HEK293 (cell line): ENCODE measurements at regions not wholly inside any gene's neighbourhood (a gene's known extent, or its start where the extent isn't known, plus 50 kb on each side); places are given as distances from the start of the nearest gene placed in this dataset.

Experiments
- CTCF ChIA-PET: fragments of 350-600 bp; formaldehyde crosslinking; extraction: SDS; loops from one replicate; lab custom pipeline; 2021; ENCODE audit warnings: antibody characterized with exemption; lab: Yijun Ruan, JAX
- POLR2A ChIA-PET: fragments of 300-600 bp; formaldehyde crosslinking; extraction: SDS; loops from one replicate; lab custom pipeline; 2020; ENCODE audit warnings: antibody characterized with exemption, inconsistent platforms; lab: Yijun Ruan, JAX
- H3K27ac ChIP-seq: fragments of 200-500 bp; sonication (Bioruptor generic); 2 replicates; pipeline ENCODE4 v1.5.1; 2014; ENCODE audit warnings: low read depth, low read length, control low read depth, inconsistent platforms; ENCODE audit errors: extremely low read depth
- H3K36me3 ChIP-seq, 2 experiments: fragments of 200-500 bp in 1 of 2; sonication (Bioruptor generic) in 1 of 2; 1 replicate in 1 of 2; 2 replicates in 1 of 2; pipeline ENCODE4 v1.5.1; 2014 to 2017; ENCODE audit warnings: inconsistent platforms in 2 of 2, low read length in 2 of 2; ENCODE audit not compliant: control insufficient read depth in 2 of 2, insufficient read depth in 1 of 2
- H3K4me1 ChIP-seq: fragments of 200-500 bp; sonication (Bioruptor generic); 2 replicates; pipeline ENCODE4 v1.5.1; 2014; ENCODE audit warnings: mild to moderate bottlenecking, low read length, inconsistent platforms; ENCODE audit not compliant: control insufficient read depth, insufficient read depth
- H3K4me3 ChIP-seq: 2 replicates; pipeline ENCODE4 v1.5.1; 2011; ENCODE audit warnings: low read depth, mild to moderate bottlenecking, control low read depth, low read length, moderate library complexity
- H3K9me3 ChIP-seq: fragments of 200-500 bp; sonication (Bioruptor generic); 2 replicates; pipeline ENCODE4 v1.5.1; 2014; ENCODE audit warnings: low read depth, low read length, inconsistent platforms; ENCODE audit not compliant: control insufficient read depth, insufficient read depth
- MEIS1 ChIP-seq: sonication (generic); formaldehyde crosslinking; IDR thresholded peaks from 2 replicates; pipeline ENCODE4 v1.8.1; 2022; ENCODE audit warnings: missing genetic modification reagents, mild to moderate bottlenecking, borderline replicate concordance
- ZBTB7A ChIP-seq: fragments of 450-650 bp; formaldehyde crosslinking; IDR thresholded peaks from 2 replicates; pipeline ENCODE4 v1.5.1; 2016; ENCODE audit warnings: low read depth, missing biosample characterization, missing genetic modification characterization
- ZFP37 ChIP-seq: fragments of 450-650 bp; formaldehyde crosslinking; IDR thresholded peaks from 2 replicates; pipeline ENCODE4 v1.5.1; 2016; ENCODE audit warnings: missing biosample characterization, missing genetic modification characterization
- ZFP41 ChIP-seq: fragments of 450-650 bp; formaldehyde crosslinking; IDR thresholded peaks from 2 replicates; pipeline ENCODE4 v1.5.1; 2016; ENCODE audit warnings: missing biosample characterization, missing genetic modification characterization, borderline replicate concordance
- ZFP69B ChIP-seq: fragments of 450-650 bp; formaldehyde crosslinking; IDR thresholded peaks from 2 replicates; pipeline ENCODE4 v1.5.1; 2016; ENCODE audit warnings: missing biosample characterization, missing genetic modification characterization
- ZNF10 ChIP-seq: fragments of 450-650 bp; formaldehyde crosslinking; IDR thresholded peaks from 2 replicates; pipeline ENCODE4 v1.5.1; 2017; ENCODE audit warnings: missing biosample characterization, missing genetic modification characterization
- ZNF223 ChIP-seq: fragments of 450-650 bp; formaldehyde crosslinking; IDR thresholded peaks from 2 replicates; pipeline ENCODE4 v1.5.1; 2016; ENCODE audit warnings: missing biosample characterization, missing genetic modification characterization
- ZNF311 ChIP-seq: fragments of 450-650 bp; formaldehyde crosslinking; IDR thresholded peaks from 2 replicates; pipeline ENCODE4 v1.5.1; 2017; ENCODE audit warnings: missing biosample characterization, missing genetic modification characterization, borderline replicate concordance
- ZNF350 ChIP-seq: fragments of 450-650 bp; formaldehyde crosslinking; IDR thresholded peaks from 2 replicates; pipeline ENCODE4 v1.5.0; 2017; ENCODE audit warnings: missing biosample characterization, mild to moderate bottlenecking, missing genetic modification characterization
- ZNF544 ChIP-seq: fragments of 450-650 bp; formaldehyde crosslinking; IDR thresholded peaks from 2 replicates; pipeline ENCODE4 v1.5.0; 2017; ENCODE audit warnings: missing biosample characterization, missing genetic modification characterization
- ZNF777 ChIP-seq: fragments of 450-650 bp; formaldehyde crosslinking; IDR thresholded peaks from 2 replicates; pipeline ENCODE4 v1.5.1; 2017; ENCODE audit warnings: missing biosample characterization, missing genetic modification characterization, borderline replicate concordance
- ZNF830 ChIP-seq: fragments of 450-650 bp; IDR thresholded peaks from 2 replicates; pipeline ENCODE4 v1.5.0; 2018; ENCODE audit warnings: missing biosample characterization, missing genetic modification characterization, low read depth, mild to moderate bottlenecking, moderate library complexity
- ZNF837 ChIP-seq: fragments of 450-650 bp; formaldehyde crosslinking; IDR thresholded peaks from 2 replicates; pipeline ENCODE4 v1.5.1; 2016; ENCODE audit warnings: missing biosample characterization, missing genetic modification characterization
- ZSCAN30 ChIP-seq: fragments of 450-650 bp; IDR thresholded peaks from 2 replicates; pipeline ENCODE4 v1.5.1; 2018; ENCODE audit warnings: missing biosample characterization, mild to moderate bottlenecking, missing genetic modification characterization, moderate library complexity
- ZXDB ChIP-seq: fragments of 450-650 bp; formaldehyde crosslinking; IDR thresholded peaks from 2 replicates; pipeline ENCODE4 v1.5.1; 2016; ENCODE audit warnings: missing biosample characterization, missing genetic modification characterization
- TF ChIP-seq, protein P1 (sequence below): fragments of 450-650 bp; formaldehyde crosslinking; IDR thresholded peaks from 2 replicates; pipeline ENCODE4 v1.5.0; 2017; ENCODE audit warnings: missing biosample characterization, missing genetic modification characterization, borderline replicate concordance
- TF ChIP-seq, protein P2 (sequence below): fragments of 450-650 bp; formaldehyde crosslinking; IDR thresholded peaks from 2 replicates; pipeline ENCODE4 v1.5.1; 2016; ENCODE audit warnings: missing biosample characterization, missing genetic modification characterization
- TF ChIP-seq, protein P3 (sequence below): fragments of 450-650 bp; formaldehyde crosslinking; IDR thresholded peaks from 2 replicates; pipeline ENCODE4 v1.5.1; 2016; ENCODE audit warnings: missing biosample characterization, missing genetic modification characterization
- TF ChIP-seq, protein P4 (sequence below): fragments of 450-650 bp; formaldehyde crosslinking; IDR thresholded peaks from 2 replicates; pipeline ENCODE4 v1.5.1; 2017; ENCODE audit warnings: missing biosample characterization, missing genetic modification characterization
- TF ChIP-seq, protein P5 (sequence below): fragments of 450-650 bp; formaldehyde crosslinking; IDR thresholded peaks from 2 replicates; pipeline ENCODE4 v1.5.1; 2016; ENCODE audit warnings: missing biosample characterization, missing genetic modification characterization
- TF ChIP-seq, protein P6 (sequence below): fragments of 450-650 bp; formaldehyde crosslinking; IDR thresholded peaks from 2 replicates; pipeline ENCODE4 v1.5.1; 2016; ENCODE audit warnings: missing biosample characterization, missing genetic modification characterization
- TF ChIP-seq, protein P7 (sequence below): fragments of 450-650 bp; formaldehyde crosslinking; IDR thresholded peaks from 2 replicates; pipeline ENCODE4 v1.5.1; 2016; ENCODE audit warnings: missing biosample characterization, missing genetic modification characterization

DNA sequence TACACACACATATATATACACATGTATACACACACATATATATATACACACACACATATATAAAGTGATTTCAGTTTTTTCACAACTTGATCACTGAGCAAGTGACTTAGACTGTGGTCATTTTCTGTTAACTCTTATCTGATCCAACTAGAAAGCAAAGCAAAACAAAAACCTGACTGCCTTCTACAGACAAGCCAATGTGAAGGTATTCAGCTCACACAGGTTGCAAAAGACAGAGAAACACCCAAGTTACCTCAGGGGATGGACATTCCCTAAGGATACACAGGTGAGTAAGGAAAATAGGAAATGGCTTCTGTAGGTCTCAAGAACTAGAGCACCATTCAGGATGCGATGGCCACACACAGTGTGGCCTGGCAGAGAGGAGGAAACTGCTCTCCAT, 58.4 kb upstream of the IER3 start:
- no peak overlapping the region for H3K4me3 ChIP-seq
- no peak overlapping the region for H3K27ac ChIP-seq
- no peaks in the 10 kb centered on the region for H3K36me3 ChIP-seq
- TF ChIP-seq, protein P1, sequence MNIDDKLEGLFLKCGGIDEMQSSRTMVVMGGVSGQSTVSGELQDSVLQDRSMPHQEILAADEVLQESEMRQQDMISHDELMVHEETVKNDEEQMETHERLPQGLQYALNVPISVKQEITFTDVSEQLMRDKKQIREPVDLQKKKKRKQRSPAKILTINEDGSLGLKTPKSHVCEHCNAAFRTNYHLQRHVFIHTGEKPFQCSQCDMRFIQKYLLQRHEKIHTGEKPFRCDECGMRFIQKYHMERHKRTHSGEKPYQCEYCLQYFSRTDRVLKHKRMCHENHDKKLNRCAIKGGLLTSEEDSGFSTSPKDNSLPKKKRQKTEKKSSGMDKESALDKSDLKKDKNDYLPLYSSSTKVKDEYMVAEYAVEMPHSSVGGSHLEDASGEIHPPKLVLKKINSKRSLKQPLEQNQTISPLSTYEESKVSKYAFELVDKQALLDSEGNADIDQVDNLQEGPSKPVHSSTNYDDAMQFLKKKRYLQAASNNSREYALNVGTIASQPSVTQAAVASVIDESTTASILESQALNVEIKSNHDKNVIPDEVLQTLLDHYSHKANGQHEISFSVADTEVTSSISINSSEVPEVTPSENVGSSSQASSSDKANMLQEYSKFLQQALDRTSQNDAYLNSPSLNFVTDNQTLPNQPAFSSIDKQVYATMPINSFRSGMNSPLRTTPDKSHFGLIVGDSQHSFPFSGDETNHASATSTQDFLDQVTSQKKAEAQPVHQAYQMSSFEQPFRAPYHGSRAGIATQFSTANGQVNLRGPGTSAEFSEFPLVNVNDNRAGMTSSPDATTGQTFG = no peak
- TF ChIP-seq ZNF223 (tag by site-specific recombination) (no peak), ZNF544 (tag by site-specific recombination) (no peak), ZFP41 (tag by site-specific recombination) (no peak)
- TF ChIP-seq, all 188 proteins: peak for 0
- peaks cover 4% of the 10 kb centered on the region; the same call in 1 of the 2 replicates for H3K4me1 ChIP-seq
- ChIA-PET CTCF (interaction anchor here (1.0 kb wide), 1 partner anchor 59 kb away, joined by 3 read pairs; no protein-coding TSS in a partner anchor), POLR2A (no interaction called here)
- H3K9me3 ChIP-seq = no peaks in the 10 kb centered on the region

DNA sequence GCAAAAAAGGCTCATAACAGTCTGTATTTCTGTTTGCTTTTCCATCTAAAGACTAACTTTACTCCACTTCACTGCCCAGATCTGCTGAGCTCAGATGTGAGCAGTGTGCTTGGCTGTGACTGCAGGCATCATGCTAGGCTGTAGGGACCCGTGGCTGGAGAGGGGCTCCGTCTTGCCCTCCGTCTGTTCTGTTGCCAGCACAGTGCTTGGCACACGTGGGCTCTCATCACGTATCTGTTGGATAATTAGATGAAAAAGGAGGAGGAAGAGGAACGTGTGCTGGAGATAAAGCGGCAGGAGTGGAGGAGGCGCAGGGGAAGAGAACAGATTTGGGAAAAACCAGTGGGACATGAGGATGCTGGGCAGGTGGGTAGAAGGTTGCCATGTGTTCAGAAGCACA, 57.6 kb upstream of the IER3 start:
- CTCF ChIA-PET = interaction anchor here (1.0 to 1.4 kb wide), 2 partner anchors 20 to 58 kb away, joined by 3 read pairs; no protein-coding TSS in a partner anchor

DNA sequence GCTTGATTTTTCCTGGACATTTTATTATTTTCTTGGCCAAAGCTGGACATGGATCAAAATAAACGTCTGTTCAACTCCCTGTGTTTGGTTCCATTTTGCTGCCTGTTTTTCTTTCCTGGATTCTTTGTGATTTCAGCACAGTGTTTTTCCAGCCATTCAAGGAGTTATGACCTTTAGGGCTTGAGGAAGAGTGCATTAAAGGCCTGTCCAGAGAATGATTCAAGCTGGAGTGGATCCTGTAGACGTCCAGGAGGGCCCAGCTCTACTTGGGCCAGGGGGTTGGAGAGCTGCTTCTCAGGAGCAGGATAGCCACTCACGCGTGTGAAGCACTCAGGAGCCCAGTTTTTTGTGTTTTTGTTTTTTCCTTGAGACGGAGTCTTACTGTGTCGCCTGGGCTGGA, 56.5 kb upstream of the IER3 start:
- H3K27ac ChIP-seq = no peak overlapping the region
- CTCF ChIA-PET = interaction anchor here (0.6 to 1.4 kb wide), 9 partner anchors 18 to 314 kb away, joined by 3 to 7 read pairs (median 4); partner anchors contain the start of gene PSORS1C1
- no peak for TF ChIP-seq ZFP37
- no peak for TF ChIP-seq MEIS1
- no peak for TF ChIP-seq ZNF350 (tag by site-specific recombination)
- TF ChIP-seq, protein P2, sequence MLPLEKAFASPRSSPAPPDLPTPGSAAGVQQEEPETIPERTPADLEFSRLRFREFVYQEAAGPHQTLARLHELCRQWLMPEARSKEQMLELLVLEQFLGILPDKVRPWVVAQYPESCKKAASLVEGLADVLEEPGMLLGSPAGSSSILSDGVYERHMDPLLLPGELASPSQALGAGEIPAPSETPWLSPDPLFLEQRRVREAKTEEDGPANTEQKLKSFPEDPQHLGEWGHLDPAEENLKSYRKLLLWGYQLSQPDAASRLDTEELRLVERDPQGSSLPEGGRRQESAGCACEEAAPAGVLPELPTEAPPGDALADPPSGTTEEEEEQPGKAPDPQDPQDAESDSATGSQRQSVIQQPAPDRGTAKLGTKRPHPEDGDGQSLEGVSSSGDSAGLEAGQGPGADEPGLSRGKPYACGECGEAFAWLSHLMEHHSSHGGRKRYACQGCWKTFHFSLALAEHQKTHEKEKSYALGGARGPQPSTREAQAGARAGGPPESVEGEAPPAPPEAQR (tag by site-specific recombination) = no peak
- TF ChIP-seq ZNF311 (tag by site-specific recombination) = no peak
- no peak for TF ChIP-seq ZNF837 (tag by site-specific recombination)
- TF ChIP-seq, protein P3, sequence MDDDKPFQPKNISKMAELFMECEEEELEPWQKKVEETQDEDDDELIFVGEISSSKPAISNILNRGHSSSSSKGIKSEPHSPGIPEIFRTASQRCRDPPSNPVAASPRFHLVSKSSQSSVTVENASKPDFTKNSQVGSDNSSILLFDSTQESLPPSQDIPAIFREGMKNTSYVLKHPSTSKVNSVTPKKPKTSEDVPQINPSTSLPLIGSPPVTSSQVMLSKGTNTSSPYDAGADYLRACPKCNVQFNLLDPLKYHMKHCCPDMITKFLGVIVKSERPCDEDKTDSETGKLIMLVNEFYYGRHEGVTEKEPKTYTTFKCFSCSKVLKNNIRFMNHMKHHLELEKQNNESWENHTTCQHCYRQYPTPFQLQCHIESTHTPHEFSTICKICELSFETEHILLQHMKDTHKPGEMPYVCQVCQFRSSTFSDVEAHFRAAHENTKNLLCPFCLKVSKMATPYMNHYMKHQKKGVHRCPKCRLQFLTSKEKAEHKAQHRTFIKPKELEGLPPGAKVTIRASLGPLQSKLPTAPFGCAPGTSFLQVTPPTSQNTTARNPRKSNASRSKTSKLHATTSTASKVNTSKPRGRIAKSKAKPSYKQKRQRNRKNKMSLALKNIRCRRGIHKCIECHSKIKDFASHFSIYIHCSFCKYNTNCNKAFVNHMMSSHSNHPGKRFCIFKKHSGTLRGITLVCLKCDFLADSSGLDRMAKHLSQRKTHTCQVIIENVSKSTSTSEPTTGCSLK (tag by site-specific recombination) = no peak

More for the DNA sequence above, 57.6 kb upstream of the IER3 start:
- POLR2A ChIA-PET = no interaction called here
- H3K4me1 ChIP-seq = peaks cover 4% of the 10 kb centered on the region; the same call in 1 of the 2 replicates
- H3K9me3 ChIP-seq = no peaks in the 10 kb centered on the region
- no peak overlapping the region for H3K27ac ChIP-seq
- no peaks in the 10 kb centered on the region for H3K36me3 ChIP-seq
- no peak overlapping the region for H3K4me3 ChIP-seq
- TF ChIP-seq ZFP69B (tag by site-specific recombination) (no peak), ZNF830 (tag by site-specific recombination) (no peak), ZXDB (tag by site-specific recombination) (no peak), ZBTB7A (no peak), ZSCAN30 (tag by site-specific recombination) (no peak), ZNF777 (tag by site-specific recombination) (no peak), ZNF10 (tag by site-specific recombination) (no peak)
- TF ChIP-seq, protein P4, sequence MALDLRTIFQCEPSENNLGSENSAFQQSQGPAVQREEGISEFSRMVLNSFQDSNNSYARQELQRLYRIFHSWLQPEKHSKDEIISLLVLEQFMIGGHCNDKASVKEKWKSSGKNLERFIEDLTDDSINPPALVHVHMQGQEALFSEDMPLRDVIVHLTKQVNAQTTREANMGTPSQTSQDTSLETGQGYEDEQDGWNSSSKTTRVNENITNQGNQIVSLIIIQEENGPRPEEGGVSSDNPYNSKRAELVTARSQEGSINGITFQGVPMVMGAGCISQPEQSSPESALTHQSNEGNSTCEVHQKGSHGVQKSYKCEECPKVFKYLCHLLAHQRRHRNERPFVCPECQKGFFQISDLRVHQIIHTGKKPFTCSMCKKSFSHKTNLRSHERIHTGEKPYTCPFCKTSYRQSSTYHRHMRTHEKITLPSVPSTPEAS = no peak
- TF ChIP-seq, protein P5, sequence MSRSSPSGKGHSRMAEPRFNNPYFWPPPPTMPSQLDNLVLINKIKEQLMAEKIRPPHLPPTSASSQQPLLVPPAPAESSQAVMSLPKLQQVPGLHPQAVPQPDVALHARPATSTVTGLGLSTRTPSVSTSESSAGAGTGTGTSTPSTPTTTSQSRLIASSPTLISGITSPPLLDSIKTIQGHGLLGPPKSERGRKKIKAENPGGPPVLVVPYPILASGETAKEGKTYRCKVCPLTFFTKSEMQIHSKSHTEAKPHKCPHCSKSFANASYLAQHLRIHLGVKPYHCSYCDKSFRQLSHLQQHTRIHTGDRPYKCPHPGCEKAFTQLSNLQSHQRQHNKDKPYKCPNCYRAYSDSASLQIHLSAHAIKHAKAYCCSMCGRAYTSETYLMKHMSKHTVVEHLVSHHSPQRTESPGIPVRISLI (tag by site-specific recombination) = no peak
- TF ChIP-seq, protein P6, sequence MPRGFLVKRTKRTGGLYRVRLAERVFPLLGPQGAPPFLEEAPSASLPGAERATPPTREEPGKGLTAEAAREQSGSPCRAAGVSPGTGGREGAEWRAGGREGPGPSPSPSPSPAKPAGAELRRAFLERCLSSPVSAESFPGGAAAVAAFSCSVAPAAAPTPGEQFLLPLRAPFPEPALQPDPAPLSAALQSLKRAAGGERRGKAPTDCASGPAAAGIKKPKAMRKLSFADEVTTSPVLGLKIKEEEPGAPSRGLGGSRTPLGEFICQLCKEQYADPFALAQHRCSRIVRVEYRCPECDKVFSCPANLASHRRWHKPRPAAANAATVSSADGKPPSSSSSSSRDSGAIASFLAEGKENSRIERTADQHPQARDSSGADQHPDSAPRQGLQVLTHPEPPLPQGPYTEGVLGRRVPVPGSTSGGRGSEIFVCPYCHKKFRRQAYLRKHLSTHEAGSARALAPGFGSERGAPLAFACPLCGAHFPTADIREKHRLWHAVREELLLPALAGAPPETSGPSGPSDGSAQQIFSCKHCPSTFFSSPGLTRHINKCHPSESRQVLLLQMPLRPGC (tag by site-specific recombination) = no peak
- TF ChIP-seq, protein P7, sequence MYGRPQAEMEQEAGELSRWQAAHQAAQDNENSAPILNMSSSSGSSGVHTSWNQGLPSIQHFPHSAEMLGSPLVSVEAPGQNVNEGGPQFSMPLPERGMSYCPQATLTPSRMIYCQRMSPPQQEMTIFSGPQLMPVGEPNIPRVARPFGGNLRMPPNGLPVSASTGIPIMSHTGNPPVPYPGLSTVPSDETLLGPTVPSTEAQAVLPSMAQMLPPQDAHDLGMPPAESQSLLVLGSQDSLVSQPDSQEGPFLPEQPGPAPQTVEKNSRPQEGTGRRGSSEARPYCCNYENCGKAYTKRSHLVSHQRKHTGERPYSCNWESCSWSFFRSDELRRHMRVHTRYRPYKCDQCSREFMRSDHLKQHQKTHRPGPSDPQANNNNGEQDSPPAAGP (tag by site-specific recombination) = no peak

More for the DNA sequence above, 56.5 kb upstream of the IER3 start:
- Histone ChIP-seq H3K4me3 (no peak overlapping the region), H3K36me3 (no peaks in the 10 kb centered on the region), H3K9me3 (no peaks in the 10 kb centered on the region), H3K4me1 (peaks cover 4% of the 10 kb centered on the region; the same call in 1 of the 2 replicates)
- POLR2A ChIA-PET = interaction anchor here (1.2 to 1.7 kb wide), 2 partner anchors 12 to 13 kb away, joined by 3 to 4 read pairs; no protein-coding TSS in a partner anchor
